ENCODE measurements at regions not wholly inside any gene's neighbourhood (a gene's known extent, or its start where the extent isn't known, plus 50 kb on each side); places are given as distances from the start of the nearest gene placed in this dataset.
A peak's percentile ranks its signal among the peaks of the same experiment; 100 is the strongest.

DNA sequence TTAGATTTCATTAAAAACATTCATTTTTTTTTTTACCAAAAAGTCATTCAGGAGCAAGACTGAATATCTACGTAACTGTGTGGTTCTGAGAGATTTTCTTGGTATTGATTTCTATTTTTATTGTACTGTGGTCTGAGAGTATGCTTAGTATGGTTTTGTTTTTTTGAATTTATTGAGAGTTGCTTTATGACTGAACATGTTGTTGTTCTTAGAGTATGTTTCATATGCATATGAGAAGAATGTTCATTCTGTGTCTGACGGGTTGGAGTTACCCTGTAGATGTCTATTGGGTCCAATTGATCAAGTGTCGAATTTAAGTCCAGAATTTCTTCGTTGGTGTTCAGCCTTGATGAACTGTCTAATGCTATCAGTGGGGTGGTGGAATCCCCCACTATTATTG lies 306.0 kb upstream of the KCNJ16 start:
- no peak for DNase-seq

GRCh38 chr17:69773081-69773480 lies 301.9 kb upstream of the KCNJ16 start:
- DNase-seq, result no peak

DNA sequence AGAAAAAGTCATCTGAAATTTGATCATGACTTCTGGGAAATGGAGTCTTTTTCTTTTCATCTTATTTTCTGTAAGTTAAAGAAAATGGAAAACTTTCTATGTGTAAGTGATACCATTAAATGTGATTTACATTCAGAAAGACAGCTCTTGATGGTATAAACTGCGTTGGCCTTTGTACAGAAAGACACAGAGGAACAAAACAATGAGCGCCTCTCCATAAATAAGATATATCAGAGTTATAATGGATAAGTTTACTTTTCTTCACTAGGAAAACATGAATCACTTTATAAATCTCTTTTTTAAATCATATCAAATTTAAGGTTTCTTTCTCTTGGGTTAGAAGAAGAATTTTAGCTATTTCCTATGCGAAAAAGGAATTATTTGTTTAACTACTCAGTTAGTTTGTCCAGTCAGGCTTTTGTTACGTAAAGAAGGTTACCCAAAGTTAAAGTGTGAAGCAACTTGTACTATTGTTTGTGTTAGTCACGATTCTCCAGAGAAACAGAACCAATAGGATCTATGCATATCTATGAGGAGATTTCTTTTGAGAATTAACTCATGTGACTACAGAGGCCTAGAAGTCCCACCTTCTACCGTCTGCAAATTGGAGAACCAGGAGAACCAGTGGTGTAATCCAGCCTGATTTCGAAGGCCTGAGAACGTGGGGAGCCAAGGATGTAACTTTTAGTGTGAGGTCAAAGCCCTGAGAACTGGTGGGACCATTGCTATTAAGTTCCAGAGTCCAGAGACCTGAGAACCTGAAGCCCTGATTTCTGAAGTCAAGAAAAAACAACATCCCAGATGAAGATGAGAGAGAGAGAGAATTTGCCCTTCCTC lies 295.4 kb upstream of the KCNJ16 start:
- no peak for DNase-seq

- DNase-seq, result no peak
Measured at GRCh38 chr17:69783865-69784264, 291.2 kb upstream of the KCNJ16 start.

DNA sequence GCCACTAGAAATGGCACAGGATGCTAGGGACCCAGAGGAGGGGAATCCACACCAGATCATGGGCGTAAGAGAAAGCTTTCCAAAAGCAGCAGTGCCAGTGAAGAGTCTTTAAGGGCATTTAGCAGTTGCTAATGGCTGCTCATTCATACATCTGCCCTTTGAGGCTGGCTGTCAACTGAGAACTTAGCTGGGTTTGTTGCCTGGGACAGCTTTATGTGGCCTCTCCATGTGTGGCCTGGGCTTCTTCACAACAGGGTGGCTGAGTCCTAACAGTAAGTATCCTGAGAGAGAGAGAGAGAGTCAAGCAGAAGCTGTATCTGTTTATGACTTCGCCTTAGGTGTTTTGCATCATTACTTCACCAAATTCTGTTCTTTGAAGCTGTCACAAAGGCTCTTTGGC lies 286.1 kb upstream of the KCNJ16 start:
- DNase-seq, result no peak

DNA sequence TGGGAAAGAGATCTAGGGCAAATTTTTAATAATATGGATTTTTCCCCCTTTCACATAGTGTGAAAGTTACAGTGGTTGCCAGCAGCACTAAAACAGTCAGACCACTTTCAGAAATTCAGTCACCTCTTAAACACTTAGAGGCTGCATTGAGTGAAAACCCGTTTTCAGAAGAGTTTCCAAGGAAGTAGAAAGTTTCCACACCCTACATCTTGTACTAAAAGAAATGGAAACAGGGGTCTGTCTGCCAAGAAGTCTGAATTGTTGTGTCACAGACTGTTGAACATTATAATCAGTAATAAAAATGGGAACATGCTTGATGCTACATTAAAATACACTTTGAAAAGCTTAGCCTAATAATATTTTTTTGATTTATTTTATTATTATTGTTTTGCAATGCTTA lies 278.9 kb upstream of the KCNJ16 start:
- DNase-seq, result no peak

DNA sequence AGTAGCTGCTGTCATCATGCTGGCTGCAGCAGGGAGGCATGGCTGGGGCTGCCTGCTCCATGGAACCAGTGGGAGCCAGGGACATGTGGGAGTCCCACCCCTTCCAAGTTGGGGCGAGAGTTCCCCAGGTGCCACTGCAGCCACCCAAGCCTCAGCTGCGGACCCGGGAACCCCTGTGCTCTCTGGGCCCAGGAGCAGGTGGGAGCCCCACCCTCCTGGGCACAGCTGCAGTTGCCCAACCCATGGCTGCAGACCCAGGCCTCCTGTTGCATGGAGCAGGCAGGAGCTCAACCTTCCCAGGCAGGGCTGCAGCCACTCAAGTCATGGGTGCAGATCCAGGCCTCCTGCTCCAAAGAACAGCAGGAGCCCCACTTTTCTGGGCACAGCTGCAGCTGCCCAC lies 274.2 kb upstream of the KCNJ16 start:
- no peak for DNase-seq

GRCh38 chr17:69801368-69801767 lies 273.7 kb upstream of the KCNJ16 start:
- DNase-seq, result no peak

DNA sequence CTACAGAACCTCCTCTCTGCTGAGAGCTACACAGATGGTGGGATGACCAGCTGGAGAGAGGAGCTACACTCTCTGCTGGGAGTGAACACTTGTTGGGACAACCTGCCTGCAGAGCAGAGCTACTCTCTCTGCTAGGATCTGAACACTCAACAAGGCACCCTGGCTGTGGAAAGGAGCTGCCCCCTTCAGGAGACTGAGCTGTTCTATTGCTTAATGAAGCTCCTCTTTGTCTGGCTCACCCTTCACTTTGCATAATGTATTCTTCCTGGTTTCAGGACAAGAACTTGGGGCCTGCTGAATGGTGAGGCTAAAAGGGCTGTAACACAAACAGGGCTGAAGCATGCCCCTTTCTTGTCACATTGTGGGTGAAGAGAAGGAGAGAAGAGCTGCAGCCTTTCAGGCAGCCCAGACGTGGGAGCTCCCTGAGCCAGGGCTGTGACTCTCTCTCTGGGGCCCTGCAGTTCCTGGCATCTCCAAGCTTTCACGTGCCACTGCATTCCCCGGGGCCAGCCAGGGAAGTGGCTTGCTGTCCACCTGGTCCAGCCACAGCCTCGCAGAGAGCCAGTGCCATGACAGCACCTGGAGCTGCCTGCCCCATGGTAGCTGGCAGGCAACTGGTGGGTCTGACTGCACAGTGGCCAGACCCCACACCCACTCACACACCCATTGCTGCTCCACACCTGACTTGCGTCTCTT lies 272.8 kb upstream of the KCNJ16 start:
- no peak for DNase-seq

DNA sequence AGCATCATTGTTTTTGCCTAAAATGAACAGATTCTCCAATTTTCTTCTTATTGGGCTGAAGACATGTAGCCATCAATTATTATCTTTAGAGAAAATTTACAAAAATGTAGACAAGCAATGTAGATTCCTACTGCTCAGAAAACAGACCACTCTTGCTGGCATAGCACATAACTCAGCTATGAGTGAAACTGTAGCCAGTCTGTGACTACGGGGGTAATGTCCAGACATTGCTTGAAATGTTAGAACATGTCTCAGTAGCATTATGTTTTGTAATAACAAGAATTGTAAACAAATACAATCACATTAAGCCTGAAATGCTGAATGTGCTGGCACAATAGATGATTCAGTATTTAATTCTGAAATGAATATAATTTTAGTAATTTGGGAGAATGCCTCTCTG lies 265.7 kb upstream of the KCNJ16 start:
- DNase-seq, result no peak

DNA sequence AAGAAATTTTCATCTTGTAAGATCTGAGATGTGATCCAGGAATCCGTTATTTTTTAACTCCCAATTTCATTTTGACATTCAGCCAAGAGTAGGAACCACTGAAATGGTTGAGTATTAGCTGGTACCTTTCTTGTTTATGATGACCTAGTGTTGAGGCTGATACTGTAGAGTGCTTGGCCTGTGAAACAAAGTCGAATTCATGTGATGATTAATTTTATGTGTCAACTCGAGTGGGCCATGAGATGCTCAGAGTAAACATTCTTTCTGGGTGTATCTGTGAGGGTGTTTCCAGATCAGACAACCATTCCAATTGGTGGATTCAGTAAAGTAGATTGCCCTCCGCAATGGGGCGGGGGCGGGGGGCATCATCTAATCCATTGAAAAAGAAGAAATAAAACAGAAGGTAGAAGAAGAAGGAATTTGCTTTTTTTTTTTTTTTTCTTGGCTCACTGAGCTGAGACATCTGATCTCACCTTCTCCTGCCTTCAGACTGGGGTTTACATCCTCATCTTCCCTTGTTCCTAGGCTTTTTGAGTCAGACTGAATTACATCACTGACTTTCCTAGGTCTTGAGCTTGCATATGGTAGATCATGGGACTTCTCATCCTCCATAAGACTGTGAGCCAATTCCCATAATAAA lies 264.6 kb upstream of the KCNJ16 start:
- no peak for DNase-seq

DNA sequence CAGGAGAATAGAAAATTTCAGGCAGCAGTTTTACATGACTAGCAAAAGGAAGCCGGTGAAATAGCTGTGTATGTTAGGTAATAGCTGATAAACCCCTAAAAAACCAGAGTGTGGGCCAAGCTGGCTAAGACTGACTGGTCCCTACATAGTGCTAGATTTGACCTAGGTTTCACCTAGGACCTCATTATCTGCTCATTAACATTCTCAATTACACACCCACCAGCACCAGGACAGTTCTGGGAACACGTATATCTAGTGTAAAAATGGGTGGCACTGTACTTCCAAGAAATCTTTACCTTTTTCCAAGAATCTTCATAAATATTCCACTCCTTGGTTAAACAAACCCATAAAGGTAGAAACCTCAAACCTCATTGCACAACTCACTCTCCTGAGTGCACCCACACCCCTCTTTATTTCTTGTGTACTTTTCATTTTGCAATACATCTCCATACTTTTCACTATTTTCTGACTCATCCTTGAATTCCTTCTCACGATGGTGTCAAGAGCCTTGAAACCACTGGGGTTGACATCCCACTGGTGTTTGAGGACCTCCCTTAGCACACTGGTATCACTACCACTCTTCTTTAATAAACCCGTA lies 262.7 kb upstream of the KCNJ16 start:
- peak; percentile 25 for DNase-seq

- no peak for DNase-seq
Measured at GRCh38 chr17:69814031-69814430, 261.0 kb upstream of the KCNJ16 start.

- DNase-seq, result no peak
Measured at GRCh38 chr17:69815406-69815805, 259.6 kb upstream of the KCNJ16 start.

- peak; percentile 53 for DNase-seq
Measured at GRCh38 chr17:69818467-69818866, 256.6 kb upstream of the KCNJ16 start.

DNA sequence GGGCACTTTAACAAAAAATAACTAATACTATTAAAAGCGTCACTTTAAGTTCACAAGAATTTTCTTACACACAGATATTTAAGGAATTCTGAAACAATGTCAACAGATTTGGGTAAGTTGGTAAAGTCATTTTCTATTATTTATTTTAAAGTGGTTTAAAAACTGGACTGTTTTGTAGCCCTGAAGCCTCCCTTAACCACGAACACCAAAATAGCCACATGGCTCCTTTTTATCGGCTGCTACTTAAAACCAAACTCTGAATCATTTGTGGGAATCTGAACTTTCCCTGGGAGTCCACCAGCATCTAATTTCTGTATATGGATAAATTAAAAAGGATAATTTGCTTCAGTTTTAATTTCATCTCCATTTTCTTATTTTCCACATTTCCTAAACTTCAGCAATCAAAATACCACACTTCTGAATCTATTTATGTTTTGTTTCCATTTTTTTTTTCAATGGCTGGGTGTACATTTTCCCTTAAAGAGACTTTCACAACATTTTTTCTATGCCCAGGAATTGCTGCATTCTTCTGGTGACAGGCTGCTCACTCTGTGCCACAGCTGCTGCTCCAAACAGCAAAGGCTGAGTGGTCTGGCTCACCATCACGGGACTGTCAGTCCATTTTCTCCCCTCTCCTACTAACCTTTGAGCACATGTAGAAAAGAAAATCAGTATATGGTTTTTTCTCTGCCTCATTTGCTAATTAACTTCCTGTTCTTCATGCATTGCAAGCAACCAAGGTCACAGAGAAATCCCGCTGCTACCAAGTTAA lies 255.5 kb upstream of the KCNJ16 start:
- DNase-seq, result peak; percentile 75

- no peak for DNase-seq
Measured at GRCh38 chr17:69820876-69821473, 254.1 kb upstream of the KCNJ16 start.

- DNase-seq, result no peak
Measured at GRCh38 chr17:69822314-69822875, 252.6 kb upstream of the KCNJ16 start.

DNA sequence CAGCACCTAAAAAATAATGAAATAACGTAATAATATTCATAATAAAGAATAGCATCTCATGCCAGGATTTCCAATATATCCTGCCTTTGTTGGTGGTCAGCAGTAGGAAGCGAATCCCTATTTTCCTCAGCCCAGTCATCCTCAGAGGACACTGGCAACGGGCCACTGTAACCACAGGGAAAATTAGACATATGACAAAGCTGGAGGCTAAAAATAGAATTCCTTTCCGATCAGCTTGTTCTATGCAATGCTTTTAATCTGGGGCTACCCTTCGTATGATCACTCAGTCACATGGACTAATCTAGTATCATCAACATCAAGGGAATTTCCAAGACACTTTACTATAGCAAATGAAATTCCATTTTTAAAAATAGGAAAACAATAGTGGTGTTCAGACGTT lies 246.9 kb upstream of the KCNJ16 start:
- peak; percentile 71 for DNase-seq

DNA sequence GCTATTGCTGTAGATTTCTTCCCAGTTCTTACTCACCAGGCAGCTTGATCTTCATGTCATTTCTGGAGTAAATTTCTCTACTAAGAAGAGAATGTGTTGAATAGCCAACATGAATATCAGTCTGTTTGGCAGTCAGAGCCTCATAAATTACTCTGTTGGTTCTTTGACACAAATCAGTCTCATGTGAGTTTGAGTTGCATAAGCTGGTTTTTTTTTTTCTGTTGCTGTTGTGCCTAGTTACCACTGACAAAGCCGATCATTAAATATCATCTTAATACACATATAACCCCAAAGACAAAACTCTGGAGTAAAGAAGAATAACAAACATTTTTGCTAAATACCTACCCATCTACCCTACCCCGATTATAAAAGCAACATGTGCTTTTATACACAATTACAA lies 240.5 kb upstream of the KCNJ16 start:
- no peak for DNase-seq

DNA sequence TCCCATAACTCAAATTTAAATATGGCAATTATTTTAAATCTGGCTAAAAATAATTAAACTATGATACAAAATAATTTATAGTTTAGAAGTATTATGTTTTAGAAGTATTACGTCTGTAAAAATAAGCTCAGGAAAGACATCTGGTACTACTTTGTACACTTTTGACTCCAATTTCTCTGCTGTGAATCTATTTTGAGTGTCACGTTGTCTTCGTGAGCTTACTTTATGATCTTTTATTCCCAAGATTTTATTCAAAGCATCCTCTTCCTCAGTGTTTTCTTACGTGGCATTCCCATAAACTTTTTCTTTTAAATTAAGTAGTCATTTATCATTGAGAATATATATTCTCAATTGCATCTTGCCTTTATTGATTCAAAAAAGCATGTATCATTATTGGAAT lies 223.3 kb upstream of the KCNJ16 start:
- DNase-seq, result no peak
